A549 (cell line): ENCODE measurements at regions not wholly inside any gene's neighbourhood (a gene's known extent, or its start where the extent isn't known, plus 50 kb on each side); places are given as distances from the start of the nearest gene placed in this dataset.

Experiments used
- BCL3 ChIP-seq: fragments of >200 bp; sonication (Bioruptor Twin); formaldehyde crosslinking; IDR thresholded peaks from 3 replicates; pipeline ENCODE4 v1.6.1; 2016
- CBX2 ChIP-seq: fragments of 200-600 bp; sonication (generic); IDR thresholded peaks from 2 replicates; pipeline ENCODE4 v1.6.1; 2016; ENCODE audit warnings: low read depth, mild to moderate bottlenecking, borderline replicate concordance
- CBX8 ChIP-seq: fragments of 200-600 bp; sonication (generic); IDR thresholded peaks from 2 replicates; pipeline ENCODE4 v1.6.1; 2016
- CEBPB ChIP-seq, 2 experiments: fragments of >200 bp in 1 of 2; sonication (Bioruptor Twin) in 1 of 2; formaldehyde crosslinking in 1 of 2; IDR thresholded peaks; 2 replicates each; pipeline ENCODE4 v1.6.1; 2012 to 2016
- CHD2 ChIP-seq: fragments of 150-350 bp; IDR thresholded peaks from 2 replicates; pipeline ENCODE4 v1.6.1; 2014; ENCODE audit warnings: low read length; ENCODE audit not compliant: partially characterized antibody
- CTCF ChIP-seq: fragments of >200 bp; sonication (Bioruptor Twin); formaldehyde crosslinking; IDR thresholded peaks from 3 replicates; pipeline ENCODE4 v1.5.1; 2016
- KDM1A ChIP-seq: fragments of 200-600 bp; sonication (generic); IDR thresholded peaks from 2 replicates; pipeline ENCODE4 v1.6.1; 2016; ENCODE audit warnings: low read depth, mild to moderate bottlenecking
- MAX ChIP-seq: IDR thresholded peaks from 2 replicates; pipeline ENCODE4 v1.6.1; 2012
- MAZ ChIP-seq: fragments of 150-350 bp; IDR thresholded peaks from 2 replicates; pipeline ENCODE4 v1.6.1; 2014; ENCODE audit warnings: antibody characterized with exemption, low read depth, low read length, borderline replicate concordance
- NPAS2 ChIP-seq: fragments of 250-450 bp; sonication (Bioruptor Pico); IDR thresholded peaks from 2 replicates; pipeline ENCODE4 v1.8.0; 2022; ENCODE audit warnings: mild to moderate bottlenecking, moderate library complexity, borderline replicate concordance
- POLR2A ChIP-seq: IDR thresholded peaks from 2 replicates; pipeline ENCODE4 v1.6.1; 2012; ENCODE audit warnings: mild to moderate bottlenecking, low read length
- RAD21 ChIP-seq, 2 experiments: fragments of >200 bp in 1 of 2; sonication (Bioruptor Twin) in 1 of 2; formaldehyde crosslinking in 1 of 2; IDR thresholded peaks in 1 of 2; conservative IDR thresholded peaks in 1 of 2; 2 replicates in 1 of 2; 3 replicates in 1 of 2; pipeline ENCODE4 v1.6.1; 2012 to 2018; ENCODE audit warnings: inconsistent platforms in 1 of 2

GRCh38 chrY:7996726-7997125 lies 1085.2 kb upstream of the AMELY start:
- TF ChIP-seq BCL3 (no peak), MAZ (no peak), CHD2 (no peak), CTCF (no peak), NPAS2 (CRISPR knock-in tag) (no peak), POLR2A (no peak), RAD21 (conservative IDR thresholded peaks at IDR 0.05 in 1 of 2, IDR thresholded peaks at IDR 0.05 in 1 of 2) (no peak), KDM1A (no peak), CEBPB (IDR thresholded peaks at IDR 0.05) (no peak), CBX2 (no peak), CBX8 (no peak), MAX (no peak)
